Suprapubic skin (tissue), 4 donors: ENCODE measurements at regions not wholly inside any gene's neighbourhood (a gene's known extent, or its start where the extent isn't known, plus 50 kb on each side); places are given as distances from the start of the nearest gene placed in this dataset.
"Not testable (repeated sequence)": the region's sequence is repeated elsewhere in the genome, so short reads cannot be mapped to it uniquely, and the experiment has no call there.

Source experiments
- DNase-seq, 2 donors: peaks; one replicate each; pipeline ENCODE4 v3.0.0-alpha.2; 2019; ENCODE audit warnings: low spot score in 2 of 2
- H3K27ac ChIP-seq: fragments of 200-600 bp; sonication (generic); one replicate; pipeline ENCODE4 v1.5.1; 2019
- H3K27me3 ChIP-seq: fragments of 200-600 bp; sonication (generic); one replicate; pipeline ENCODE4 v1.5.1; 2019
- H3K36me3 ChIP-seq: fragments of 200-600 bp; sonication (generic); one replicate; pipeline ENCODE4 v1.5.1; 2019
- H3K4me1 ChIP-seq: fragments of 200-600 bp; sonication (generic); one replicate; pipeline ENCODE4 v1.5.1; 2019
- H3K4me3 ChIP-seq: fragments of 200-600 bp; sonication (generic); one replicate; pipeline ENCODE4 v1.5.1; 2019; ENCODE audit warnings: mild to moderate bottlenecking
- H3K9me3 ChIP-seq: fragments of 200-600 bp; sonication (generic); one replicate; pipeline ENCODE4 v1.5.1; 2019
- WGBS: methylation state at CpG from one replicate; pipeline ENCODE4 v1.1.5; 2018; 5-methylcytosine and 5-hydroxymethylcytosine counted together

DNA sequence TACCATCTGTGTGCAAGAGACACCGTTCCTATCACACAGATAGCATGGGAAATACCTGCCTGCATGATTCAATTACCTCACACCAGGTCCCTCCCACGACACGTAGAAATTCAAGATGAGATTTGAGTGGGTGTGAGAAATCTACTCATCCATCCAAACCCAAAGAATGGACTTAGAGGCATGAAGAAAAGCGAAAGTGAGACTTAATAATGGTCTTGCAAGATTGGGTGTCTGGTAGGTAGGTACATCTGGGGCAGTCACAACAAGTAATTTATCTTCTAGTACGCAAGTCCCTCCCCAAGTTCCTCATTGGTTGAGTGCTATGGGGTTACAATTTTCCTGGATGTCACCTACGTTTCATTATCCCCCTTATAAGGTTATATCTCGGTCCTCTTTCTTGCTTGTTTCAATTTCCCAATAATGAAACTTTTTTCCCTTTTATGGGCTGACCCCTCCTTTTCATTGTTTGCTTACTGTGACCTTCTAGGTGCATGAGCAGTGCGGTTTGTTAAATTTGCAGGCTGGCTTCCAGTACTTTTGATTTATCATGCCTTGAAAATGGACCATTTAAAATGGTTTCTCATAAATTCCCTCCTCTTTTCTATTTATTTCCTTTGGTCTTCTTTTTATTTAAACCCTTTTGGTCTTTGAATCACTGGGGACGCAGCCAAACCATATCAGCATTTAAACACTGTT lies 63.1 kb upstream of the ZNF658 start:
- H3K9me3 ChIP-seq, H3K4me3 ChIP-seq, H3K27ac ChIP-seq, H3K27me3 ChIP-seq, H3K4me1 ChIP-seq, H3K36me3 ChIP-seq, DNase-seq: not testable (repeated sequence)
- WGBS: 100% methylated on average over 1 of the region's 9 CpGs
